ENCODE measurements at regions not wholly inside any gene's neighbourhood (a gene's known extent, or its start where the extent isn't known, plus 50 kb on each side); places are given as distances from the start of the nearest gene placed in this dataset.

GRCh38 chr3:66928252-66928651, 69.9 kb upstream of the KBTBD8 start:
- H3K9me3 ChIP-seq (ENCODE audit: control insufficient read depth, insufficient read depth, low read depth, low read length), result no peaks in the 10 kb centered on the region
- H3K36me3 ChIP-seq (ENCODE audit: control insufficient read depth in 2 of 2, insufficient read depth in 1 of 2, low read length in 2 of 2), result no peaks in the 10 kb centered on the region
- TF ChIP-seq ZNF175 (tag by site-specific recombination; IDR thresholded peaks at IDR 0.05) (no peak), ZNF514 (tag by site-specific recombination; IDR thresholded peaks at IDR 0.05) (no peak), ZNF398 (tag by site-specific recombination; IDR thresholded peaks at IDR 0.05) (no peak), ZNF518A (tag by site-specific recombination; conservative IDR thresholded peaks at IDR 0.05; ENCODE audit: low read depth) (no peak), ZFP41 (tag by site-specific recombination; IDR thresholded peaks at IDR 0.05; ENCODE audit: borderline replicate concordance) (no peak), ZNF335 (tag by site-specific recombination; conservative IDR thresholded peaks at IDR 0.05) (no peak), ZBTB17 (tag by site-specific recombination; IDR thresholded peaks at IDR 0.05) (no peak), ZNF341 (tag by site-specific recombination; IDR thresholded peaks at IDR 0.05; ENCODE audit: low read depth) (no peak), ZNF366 (tag by site-specific recombination; conservative IDR thresholded peaks at IDR 0.05) (no peak), IKZF3 (tag by site-specific recombination; IDR thresholded peaks at IDR 0.05) (no peak), ZBTB11 (tag by site-specific recombination; conservative IDR thresholded peaks at IDR 0.05; ENCODE audit: low read depth) (no peak)
- ChIA-PET POLR2A (no interaction called here), CTCF (no interaction called here)
- H3K4me3 ChIP-seq (ENCODE audit: low read depth, low read length), result no peak overlapping the region
- no peak overlapping the region for H3K27ac ChIP-seq (ENCODE audit: extremely low read depth, low read depth, low read length)
- H3K4me1 ChIP-seq (ENCODE audit: control insufficient read depth, insufficient read depth, low read length), result no peaks in the 10 kb centered on the region

- Histone ChIP-seq H3K9me3 (ENCODE audit: control insufficient read depth, insufficient read depth, low read depth, low read length) (no peaks in the 10 kb centered on the region), H3K27ac (ENCODE audit: extremely low read depth, low read depth, low read length) (no peak overlapping the region), H3K36me3 (ENCODE audit: control insufficient read depth in 2 of 2, insufficient read depth in 1 of 2, low read length in 2 of 2) (no peaks in the 10 kb centered on the region), H3K4me1 (ENCODE audit: control insufficient read depth, insufficient read depth, low read length) (no peaks in the 10 kb centered on the region), H3K4me3 (ENCODE audit: low read depth, low read length) (no peak overlapping the region)
- ChIA-PET POLR2A (no interaction called here), CTCF (no interaction called here)
- TF ChIP-seq ZNF561 (tag by site-specific recombination; IDR thresholded peaks at IDR 0.05; ENCODE audit: borderline replicate concordance), result no peak
- TF ChIP-seq GLIS1 (tag by site-specific recombination; IDR thresholded peaks at IDR 0.05), result no peak
- no peak for TF ChIP-seq ZNF658 (tag by site-specific recombination; IDR thresholded peaks at IDR 0.05)
- no peak for TF ChIP-seq ZNF624 (tag by site-specific recombination; IDR thresholded peaks at IDR 0.05)
- TF ChIP-seq SP3 (tag by site-specific recombination; IDR thresholded peaks at IDR 0.05), result no peak
- TF ChIP-seq ZNF274 (IDR thresholded peaks at IDR 0.05; ENCODE audit: low read length), result no peak
- TF ChIP-seq ZNF274 (tag by site-specific recombination; IDR thresholded peaks at IDR 0.05; ENCODE audit: borderline replicate concordance), result no peak
Measured at GRCh38 chr3:66931291-66931690, 66.8 kb upstream of the KBTBD8 start.

Data from HEK293 (cell line).